Stimulated activated CD4-positive, alpha-beta T cell treated with anti-CD3 and anti-CD28 coated beads, Interleukin-15, amount 100 ng/mL, for 48 hours (primary cell): ENCODE measurements at regions not wholly inside any gene's neighbourhood (a gene's known extent, or its start where the extent isn't known, plus 50 kb on each side); places are given as distances from the start of the nearest gene placed in this dataset.
"Not testable (repeated sequence)": the region's sequence is repeated elsewhere in the genome, so short reads cannot be mapped to it uniquely, and the experiment has no call there.

Source experiments
- DNase-seq, 2 donors: peaks; one replicate each; pipeline ENCODE4 v3.0.0-alpha.2; 2020; ENCODE audit warnings: low read depth in 2 of 2

DNA sequence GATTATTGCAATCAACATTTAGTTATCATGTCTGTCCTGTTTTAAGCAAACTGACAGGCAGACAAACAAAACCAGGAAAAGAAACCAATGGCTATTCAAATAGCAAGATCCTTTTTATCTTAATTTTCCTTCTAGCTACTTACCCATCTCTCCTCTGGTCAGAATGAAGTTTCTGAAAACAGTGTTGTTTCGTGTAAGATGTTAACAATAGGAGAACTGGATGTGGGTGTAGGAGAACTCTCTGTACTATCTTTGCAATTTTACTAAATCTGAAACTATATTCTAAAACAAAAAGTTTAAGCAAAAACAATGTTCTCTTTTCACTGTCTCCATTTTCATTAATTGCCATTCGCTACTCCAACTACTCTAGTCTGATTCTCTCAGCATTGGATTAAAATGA, 726.4 kb downstream of the ZNF385D start:
- no peak for DNase-seq

DNA sequence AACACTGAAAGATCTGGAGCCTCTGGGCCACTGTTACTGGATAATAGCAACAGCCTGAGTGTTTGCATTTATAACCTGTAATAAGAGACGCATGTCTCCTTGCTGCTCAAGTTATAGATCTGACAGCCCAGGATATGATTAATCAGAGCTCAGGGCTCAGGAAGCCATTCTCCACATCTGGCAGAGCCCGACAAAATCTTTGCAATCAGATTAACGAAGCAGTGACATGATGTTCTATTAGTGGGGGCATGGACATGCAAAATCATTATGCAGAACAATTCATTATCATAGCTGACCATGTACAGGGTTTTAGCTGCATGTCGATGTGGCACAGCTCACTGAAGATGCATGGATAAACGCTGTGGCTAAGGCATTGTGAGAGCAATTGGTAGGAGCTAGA, 730.3 kb downstream of the ZNF385D start:
- no peak for DNase-seq

DNA sequence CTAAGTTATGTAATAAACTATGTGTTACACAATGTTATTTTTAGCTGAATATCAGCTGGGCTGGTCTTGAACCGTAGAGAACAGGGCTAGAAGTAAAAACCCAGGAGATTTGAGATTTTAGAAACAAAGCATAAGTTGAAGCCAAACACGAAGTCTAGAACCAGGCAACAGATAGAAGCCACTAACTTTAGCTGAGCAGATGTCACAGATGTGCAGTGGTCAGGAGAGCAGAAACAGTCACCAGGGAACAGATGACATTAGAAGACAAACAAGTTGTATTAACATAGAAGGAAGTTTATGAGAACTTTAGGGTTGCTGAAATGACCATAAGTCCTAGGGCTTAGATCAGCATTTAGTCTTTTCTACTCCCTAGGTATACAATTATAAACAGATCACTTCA, 731.0 kb downstream of the ZNF385D start:
- no peak for DNase-seq

DNA sequence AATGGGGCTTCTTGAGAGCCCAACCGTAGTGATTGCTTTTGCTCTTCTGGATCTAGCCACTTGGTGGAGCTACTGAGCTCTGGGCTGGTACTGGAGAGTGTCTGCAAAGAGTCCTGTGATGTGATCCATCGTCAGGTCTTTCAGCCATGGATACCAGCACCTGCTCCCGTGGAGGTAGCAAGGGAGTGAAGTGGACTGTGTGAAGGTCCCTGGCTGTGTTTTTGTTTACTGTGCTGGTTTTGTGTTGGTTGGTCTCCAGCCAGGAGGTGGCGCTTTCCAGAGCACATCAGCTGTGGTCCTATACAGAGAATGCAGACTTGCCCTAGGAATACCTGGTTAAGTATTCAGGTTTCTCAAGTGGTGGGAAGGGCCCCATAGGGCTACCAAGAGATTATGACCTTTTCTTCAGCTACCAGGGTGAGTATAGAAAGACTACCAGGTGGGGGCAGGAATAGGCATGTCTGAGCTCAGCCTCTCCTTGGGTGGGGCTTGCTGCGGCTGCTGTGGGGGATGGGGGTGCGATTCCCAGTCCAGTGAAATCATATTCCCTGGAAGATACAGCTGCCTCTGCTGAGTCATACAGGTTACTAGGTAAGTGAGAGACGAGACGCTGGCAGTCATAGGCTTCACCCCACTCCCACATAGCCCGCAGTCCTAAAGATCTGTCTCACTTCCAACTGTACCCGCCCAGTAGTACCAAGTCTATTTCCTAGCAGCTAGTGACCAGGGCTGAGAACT, 733.7 kb downstream of the ZNF385D start:
- DNase-seq, result no peak

DNA sequence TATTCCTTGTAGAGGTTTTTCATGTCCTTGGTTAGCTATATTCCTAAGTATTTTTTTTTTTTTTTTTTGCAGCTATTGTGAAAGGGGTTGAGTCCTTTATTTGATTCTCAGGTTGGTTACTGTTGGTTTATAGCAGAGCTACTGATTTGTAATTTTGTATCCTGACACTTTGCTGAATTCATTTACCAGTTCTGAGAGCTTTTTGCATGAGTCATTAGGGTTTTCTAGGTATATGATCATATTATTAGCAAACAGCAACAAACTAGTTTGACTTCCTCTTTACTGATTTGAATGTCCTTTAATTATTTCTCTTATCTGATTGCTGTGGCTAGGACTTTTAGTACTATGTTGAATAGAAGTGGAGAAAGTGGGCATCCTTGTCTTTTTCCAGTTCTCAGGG, 737.4 kb downstream of the ZNF385D start:
- no peak for DNase-seq

DNA sequence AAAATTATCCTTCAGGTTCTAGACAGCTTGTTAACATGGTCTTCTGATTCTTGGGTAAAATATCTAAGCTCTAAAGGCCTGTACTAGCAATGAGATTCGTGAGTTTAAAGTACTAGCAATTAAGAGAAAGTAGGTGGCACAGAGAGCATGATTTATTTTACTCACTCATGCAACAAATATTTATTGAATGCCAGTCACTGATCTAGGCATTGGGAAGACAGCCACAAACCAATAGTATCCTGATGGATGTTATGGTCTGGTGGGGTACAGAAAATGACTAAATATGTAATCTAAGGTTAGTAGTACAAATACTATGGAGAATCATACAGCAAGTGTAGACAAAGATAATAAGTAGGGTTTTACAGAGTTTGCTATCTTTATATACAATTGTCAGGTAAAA, 751.3 kb downstream of the ZNF385D start:
- DNase-seq, result no peak

DNA sequence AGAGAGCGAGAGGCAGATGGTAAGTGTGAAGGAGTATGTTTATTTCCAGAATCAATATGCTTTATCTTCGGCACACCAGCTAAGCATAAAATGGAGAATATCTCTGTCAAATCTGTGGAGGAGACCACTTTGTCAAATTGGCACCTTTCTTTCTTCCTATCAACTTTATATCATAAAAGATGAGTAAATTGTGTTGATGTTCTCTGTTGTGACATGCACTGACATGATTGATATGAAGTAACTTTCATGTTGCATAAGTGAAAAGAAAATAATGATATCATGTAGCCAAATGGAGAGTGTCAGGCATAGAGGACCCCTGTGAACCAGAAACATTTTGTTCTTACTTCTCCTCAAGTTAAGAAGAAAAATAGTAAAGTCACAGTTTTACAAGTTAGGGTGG, 753.8 kb downstream of the ZNF385D start:
- no peak for DNase-seq

DNA sequence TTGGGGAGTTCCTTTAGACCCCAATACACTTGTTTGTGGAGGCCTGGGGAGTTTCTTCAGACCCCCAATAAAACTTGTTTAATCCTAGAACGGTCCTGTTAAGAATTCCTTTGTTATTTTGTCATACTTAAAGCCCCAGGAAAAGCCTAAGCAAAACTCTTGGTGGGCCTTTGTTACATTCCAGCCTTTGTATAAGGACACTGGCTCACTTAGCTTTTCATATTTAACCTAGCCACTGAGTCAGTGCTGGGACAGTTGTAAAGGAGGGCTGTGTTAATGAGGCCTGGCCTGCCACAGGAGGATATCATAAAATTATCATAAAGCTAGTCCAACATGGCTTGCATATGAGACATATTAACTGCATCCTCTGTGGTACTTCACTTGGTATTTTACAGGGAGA, 760.1 kb downstream of the ZNF385D start:
- no peak for DNase-seq

DNA sequence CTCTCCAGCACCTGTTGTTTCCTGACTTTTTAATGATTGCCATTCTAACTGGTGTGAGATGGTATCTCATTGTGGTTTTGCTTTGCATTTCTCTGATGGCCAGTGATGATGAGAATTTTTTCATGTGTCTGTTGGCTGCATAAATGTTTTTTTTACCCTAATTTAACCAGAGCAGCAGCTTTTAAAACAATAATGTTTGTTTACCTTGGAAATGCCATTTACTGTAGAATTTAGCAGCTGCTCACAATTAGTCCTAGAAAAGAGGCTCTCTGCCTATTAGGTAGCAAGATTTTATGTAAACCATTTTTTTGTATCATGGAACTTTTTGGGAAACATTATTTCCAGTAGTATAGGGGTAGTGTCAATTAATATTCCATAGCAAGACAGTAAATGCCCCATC, 761.4 kb downstream of the ZNF385D start:
- DNase-seq, result not testable (repeated sequence)

DNA sequence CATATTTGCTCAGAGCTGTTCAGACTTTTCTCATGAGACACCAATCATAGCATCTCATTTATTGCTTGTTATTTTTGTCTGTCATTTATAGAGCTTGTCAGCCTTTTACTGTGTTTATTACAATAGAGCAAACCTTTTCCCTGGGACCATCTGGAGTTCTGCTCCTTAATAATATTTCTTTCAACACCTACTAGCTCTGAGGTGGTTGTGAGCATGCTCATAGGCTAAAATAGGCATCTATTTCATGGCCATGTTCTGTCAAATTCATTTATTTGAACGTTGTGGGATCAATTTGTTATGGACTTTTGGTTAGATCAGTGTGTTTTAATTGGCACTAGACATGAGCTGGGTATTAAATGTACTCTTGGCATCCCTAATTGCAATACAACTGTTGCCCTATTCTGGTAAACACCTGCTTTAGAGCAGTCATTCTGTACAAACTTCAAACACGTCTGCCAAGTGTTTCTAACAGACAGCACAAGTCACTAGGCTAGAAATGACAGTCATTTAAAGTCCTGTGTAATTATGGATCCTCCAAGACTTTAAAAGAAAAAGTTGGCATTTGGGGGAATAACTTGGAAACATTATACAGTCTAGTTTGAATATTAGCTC, 766.3 kb downstream of the ZNF385D start:
- no peak for DNase-seq

DNA sequence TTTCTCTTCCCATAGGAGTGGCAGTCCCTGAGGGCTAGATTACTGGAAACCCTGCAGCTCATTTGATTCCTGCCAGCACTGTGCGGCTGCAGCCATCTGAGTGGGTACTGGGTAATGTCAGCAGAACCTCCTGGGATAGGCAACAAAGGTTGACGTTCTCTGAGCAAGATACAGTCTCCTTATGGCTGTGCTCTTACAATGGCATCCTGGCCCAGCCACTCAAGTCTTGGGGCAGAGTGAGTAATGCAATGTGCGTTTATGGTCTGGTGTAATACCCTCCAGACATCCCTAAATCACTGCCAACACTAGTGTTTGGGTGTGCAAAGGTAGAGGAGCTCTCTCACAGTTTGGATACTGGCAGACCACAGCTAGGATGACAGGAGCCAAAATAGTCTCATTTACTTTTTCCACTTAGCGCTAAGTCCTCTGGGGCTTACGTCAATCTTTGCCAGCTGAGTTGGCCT, 775.8 kb downstream of the ZNF385D start:
- DNase-seq, result no peak

DNA sequence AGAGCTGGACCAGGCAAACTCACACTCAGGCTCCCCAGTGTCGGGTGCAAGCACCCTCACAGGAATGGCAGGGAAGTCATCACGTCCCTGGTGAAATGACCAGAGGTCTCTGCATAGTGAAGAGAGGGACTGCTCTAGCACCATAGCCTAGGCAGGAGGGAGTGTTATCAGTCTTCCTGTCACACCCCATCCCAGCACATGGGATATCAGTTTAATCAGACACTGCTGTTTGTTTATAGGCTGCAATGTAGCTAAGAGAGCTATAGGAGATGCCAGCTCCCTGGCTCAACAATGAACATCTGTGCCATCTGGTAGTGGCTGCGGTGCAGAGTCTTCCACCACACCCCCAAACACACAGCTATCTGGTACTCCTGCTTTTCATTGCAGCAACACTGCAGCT, 776.6 kb downstream of the ZNF385D start:
- no peak for DNase-seq

DNA sequence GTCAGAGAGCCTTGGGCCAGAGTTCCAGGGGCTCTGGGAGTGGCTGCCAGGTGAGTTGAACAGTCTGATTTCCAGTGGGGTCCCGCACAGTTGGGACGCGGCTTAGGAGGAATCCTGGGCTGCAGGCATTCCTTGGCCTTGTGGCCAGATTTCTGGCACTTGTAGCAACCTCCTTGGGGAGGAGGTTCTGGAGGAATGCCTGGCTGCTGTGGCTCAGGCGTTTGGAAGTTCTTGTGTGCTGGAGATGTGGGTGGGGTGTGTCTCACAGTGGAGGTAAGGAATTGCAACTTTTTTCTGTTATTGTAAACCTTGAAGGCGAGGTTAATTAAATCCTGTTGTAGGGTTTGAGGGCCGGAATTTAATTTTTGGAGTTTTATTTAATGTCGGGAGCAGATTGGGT, 780.2 kb downstream of the ZNF385D start:
- DNase-seq, result not testable (repeated sequence)

DNA sequence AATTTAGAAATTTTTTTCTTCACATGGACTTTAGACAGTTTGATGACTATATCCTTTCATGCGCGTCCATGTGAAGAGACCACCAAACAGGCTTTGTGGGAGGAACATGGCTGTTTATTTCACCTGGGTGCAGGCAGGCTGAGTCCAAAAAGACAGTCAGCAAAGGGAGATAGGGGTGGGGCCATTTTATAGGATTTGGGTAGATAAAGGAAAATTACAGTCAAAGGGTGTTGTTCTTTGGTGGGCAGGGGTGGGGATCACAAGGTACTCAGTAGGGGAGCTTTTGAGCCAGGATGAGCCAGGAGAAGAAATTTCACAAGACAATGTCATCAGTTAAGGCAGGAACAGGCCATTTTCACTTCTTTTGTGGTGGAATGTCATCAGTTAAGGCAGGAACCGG, 781.5 kb upstream of the SGO1 start:
- DNase-seq, result not testable (repeated sequence)

DNA sequence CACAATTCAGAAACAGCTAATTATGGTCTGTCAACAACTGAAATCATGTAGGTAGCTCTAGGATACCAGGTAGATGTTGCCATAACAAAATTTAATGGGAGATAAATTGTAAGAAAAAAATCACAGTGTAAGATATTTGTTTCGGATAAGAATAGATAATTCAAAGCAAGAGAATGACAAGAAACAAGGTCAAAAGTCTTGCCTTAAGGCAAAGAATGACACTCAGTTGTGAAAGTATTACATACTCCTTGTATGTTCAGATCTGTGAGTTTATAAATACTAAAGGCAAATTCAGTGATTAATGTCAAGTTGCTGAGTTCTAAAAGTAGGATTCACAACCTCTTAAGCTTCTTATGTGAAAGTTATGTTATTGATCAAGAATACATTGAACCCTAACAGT, 772.2 kb upstream of the SGO1 start:
- no peak for DNase-seq

DNA sequence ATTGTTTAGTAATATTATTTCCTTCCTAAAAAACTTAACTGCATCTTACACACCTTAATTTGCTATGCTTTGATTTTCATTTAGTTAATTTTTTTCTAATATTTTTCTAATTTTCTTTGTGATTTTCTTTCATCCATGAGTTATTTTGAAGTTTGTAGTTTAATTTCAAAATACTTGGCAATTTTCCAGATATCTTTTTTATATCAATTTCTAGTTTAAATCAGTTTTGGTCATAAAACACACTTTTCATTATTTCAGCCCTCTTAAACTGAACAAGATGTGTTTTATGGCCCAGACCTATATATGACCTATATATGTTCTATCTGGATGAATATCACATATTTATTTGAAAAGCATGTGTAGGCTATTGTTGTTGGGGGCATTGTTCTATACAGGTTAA, 759.9 kb upstream of the SGO1 start:
- no peak for DNase-seq

DNA sequence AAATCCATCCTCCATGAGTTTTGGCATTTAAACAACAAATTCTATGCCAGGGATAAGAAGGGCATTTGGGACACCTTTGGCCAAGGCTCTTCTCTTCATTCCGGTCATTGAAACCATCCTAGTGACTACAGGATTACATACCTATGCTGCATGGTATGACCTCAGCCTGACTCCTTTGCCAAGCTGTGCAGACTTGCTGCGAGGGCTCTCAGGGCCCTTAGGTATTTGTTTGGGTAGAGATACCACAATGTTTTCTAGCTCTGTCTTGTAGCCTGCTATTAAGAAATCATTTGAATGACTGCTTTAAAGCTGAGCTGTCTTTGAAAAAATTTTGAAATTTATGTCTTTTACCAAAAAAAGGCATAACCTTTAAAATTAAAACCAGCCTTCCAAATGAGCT, 749.8 kb upstream of the SGO1 start:
- DNase-seq, result no peak

DNA sequence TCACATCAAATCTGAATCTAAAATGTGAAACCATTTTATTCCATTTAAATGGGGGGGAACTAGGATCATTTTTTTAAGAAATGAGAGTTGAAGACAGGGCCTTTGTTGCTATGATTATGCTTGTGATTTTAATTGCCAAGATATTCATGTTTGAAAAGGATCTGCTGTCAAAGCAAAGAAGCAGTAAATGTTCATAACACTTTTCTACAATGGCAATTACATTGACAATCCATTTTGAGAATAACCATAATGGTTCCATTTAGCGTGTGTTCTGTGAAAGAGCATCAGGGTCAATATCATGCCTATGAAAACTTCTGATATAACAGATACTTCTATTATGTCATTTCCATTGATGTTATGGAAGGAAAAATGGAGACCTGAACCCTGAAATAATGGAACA, 745.8 kb upstream of the SGO1 start:
- DNase-seq, result no peak

DNA sequence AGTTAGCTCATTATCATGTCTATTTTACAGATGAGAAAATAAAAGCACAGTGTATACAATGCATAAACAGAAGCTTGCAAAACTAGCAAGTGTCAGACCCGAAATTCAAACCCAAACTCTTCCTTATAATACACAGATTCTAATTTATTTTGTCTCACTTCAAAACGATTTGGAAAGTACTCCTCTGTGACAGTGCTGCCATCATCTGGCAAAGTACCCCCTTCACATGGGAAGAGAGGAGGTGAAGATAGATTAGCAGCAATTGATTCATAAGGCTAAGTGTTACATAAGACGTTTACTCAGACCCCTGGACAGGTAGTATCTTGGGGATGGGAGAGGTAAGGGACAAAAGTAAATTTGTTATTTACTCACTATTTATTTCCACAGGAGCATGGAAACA, 744.0 kb upstream of the SGO1 start:
- DNase-seq, result no peak

DNA sequence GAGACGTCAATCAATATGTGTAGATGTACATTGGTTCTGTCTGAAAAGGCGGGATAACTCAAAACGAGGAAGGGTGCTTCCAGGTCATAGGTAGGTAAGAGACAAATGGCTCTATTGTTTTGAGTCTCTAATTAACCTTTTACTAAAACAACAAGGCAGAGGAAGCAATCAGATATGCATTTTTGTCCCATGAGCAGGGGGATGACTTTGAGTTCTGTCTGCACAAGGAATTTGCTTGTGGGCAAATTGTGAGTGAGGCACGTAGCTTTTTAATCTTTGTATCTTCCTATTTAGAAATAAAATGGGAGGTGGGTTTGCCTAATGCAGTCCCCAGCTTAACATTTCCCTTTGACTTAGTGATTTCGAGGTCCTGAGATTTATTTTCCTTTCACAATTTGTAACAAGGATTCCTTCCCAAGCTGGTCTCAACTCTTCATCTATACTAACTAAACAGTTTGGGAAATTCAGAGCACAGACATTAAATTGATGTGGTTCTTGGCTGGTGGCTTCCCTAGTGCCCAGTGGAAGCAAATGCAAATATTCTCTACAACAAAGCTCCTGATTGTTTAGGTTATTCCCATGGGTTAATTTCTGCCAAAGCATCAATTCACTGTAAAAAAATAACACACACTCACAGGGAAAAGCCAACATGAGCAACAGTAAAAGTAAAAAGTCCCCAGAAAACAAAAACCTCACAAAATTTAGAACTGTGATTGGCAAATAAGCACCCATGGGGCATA, 738.8 kb upstream of the SGO1 start:
- DNase-seq, result no peak

DNA sequence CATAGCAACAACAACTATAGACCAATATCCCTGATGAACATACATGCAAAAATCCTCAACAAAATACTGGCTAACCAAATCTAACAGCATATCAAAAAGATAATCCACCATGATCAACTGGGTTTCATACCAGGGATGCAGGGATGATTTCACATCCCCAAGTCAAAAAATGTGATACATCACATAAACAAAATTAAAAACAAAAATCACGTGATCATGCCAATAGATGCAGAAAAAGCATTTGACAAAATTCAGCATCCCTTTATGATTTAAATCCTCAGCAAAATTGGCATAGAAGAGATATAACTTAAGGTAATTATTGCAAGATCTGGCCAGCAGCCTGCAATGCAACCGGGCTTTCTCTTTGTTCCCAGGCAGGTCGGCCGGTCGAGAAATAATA, 735.1 kb upstream of the SGO1 start:
- DNase-seq, result not testable (repeated sequence)

DNA sequence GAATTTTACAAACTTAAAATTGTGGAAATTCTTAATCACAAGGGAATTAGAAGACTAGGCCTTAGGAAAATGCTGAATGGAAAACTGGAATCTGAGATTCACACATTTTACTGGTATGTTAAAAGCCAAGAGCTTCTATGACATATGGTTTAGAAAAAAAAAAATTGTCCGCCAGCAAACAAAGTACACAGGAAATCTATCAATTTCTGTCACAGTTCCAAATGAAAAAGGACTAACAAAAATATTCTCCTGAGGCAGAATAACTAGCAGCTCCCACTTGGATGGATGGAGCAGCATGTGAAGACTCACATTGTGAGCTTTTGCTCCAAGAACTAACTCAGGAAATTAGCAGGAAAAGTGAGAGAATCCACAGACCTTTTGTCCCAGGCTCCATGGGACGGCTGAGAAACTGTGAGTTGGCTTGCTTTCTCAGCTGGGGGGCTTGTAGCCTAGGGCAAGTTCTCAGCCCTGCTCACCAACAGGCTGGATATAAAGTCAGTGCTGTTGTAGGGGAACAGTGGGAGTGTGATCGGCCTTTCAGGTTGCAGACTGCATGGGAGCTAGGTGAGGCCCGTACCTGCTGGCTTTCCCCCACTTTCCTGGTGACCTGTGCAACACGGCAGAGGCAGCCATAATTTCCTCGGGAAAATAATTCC, 731.1 kb upstream of the SGO1 start:
- DNase-seq, result no peak

DNA sequence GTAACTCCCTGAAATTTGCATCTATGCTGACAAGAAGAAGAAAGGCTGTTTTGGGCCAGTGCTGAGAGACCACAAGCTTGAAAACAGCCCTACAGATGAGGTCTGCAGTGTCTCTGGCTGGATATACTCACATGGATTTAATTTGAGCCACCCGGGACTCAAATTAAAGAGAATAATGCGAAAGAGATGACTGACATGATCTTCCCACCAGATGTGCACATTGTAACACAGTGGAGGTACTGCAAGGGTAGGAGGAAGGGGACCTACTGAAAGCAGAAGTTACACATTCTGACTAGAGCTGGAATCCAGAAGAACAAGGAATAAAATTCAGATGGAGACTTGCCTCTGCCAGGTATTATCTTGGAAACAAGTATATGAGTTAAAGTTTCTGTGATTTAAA, 728.3 kb upstream of the SGO1 start:
- no peak for DNase-seq
